CD4-positive, alpha-beta memory T cell (primary cell): ENCODE measurements at regions not wholly inside any gene's neighbourhood (a gene's known extent, or its start where the extent isn't known, plus 50 kb on each side); places are given as distances from the start of the nearest gene placed in this dataset.

Source experiments
- CTCF ChIA-PET: fragments of 350-600 bp; sonication (Branson Sonifier 250); formaldehyde crosslinking; loops from one replicate; lab custom pipeline; 2021; ENCODE audit warnings: inconsistent platforms; ENCODE audit not compliant: partially characterized antibody; lab: Charles Lee
- POLR2A ChIA-PET: fragments of 350-600 bp; sonication (Branson Sonifier 250); formaldehyde crosslinking; loops from one replicate; lab custom pipeline; 2021; ENCODE audit not compliant: partially characterized antibody; lab: Charles Lee
- DNase-seq, 5 donors: peaks; one replicate each; pipeline versions ENCODE4 v3.0.0 to v3.0.0-alpha.2; 2020 to 2022; ENCODE audit warnings: mixed read lengths in 1 of 5
- H3K27ac ChIP-seq: one replicate; pipeline ENCODE4 v1.7.0; 2013; ENCODE audit warnings: low read depth, low read length
- H3K27me3 ChIP-seq: 2 replicates; pipeline ENCODE4 v1.7.0; 2013; ENCODE audit warnings: mild to moderate bottlenecking, low read length, moderate library complexity; ENCODE audit not compliant: insufficient read depth
- H3K36me3 ChIP-seq: 2 replicates; pipeline ENCODE4 v1.7.0; 2013; ENCODE audit warnings: mild to moderate bottlenecking, low read length, moderate library complexity; ENCODE audit not compliant: insufficient read depth
- H3K4me1 ChIP-seq: 2 replicates; pipeline ENCODE4 v1.7.0; 2013; ENCODE audit warnings: mild to moderate bottlenecking, low read length, moderate library complexity; ENCODE audit not compliant: insufficient read depth
- H3K4me3 ChIP-seq, 2 donors: one replicate each; pipeline ENCODE4 v1.7.0; 2013; ENCODE audit warnings: low read length in 2 of 2, mild to moderate bottlenecking in 1 of 2
- H3K9me3 ChIP-seq, 2 donors: one replicate each; pipeline ENCODE4 v1.7.0; 2013; ENCODE audit warnings: low read length in 2 of 2, control low read depth in 1 of 2; ENCODE audit not compliant: control insufficient read depth in 1 of 2
- H3K27ac Mint-ChIP-seq, 7 donors: one replicate each; pipeline ENCODE4 v1.8.0; 2020 to 2021; ENCODE audit warnings: mixed read lengths in 7 of 7, mild to moderate bottlenecking in 6 of 7, inconsistent platforms in 3 of 7, moderate library complexity in 3 of 7
- H3K27me3 Mint-ChIP-seq, 2 donors: one replicate each; pipeline ENCODE4 v1.8.0; 2020 to 2021; ENCODE audit warnings: mixed read lengths in 2 of 2
- H3K36me3 Mint-ChIP-seq, 2 donors: one replicate each; pipeline ENCODE4 v1.8.0; 2020 to 2021; ENCODE audit warnings: mixed read lengths in 2 of 2, inconsistent platforms in 1 of 2, mild to moderate bottlenecking in 1 of 2
- H3K4me1 Mint-ChIP-seq, 4 donors: one replicate each; pipeline ENCODE4 v1.8.0; 2020 to 2021; ENCODE audit warnings: mixed read lengths in 4 of 4, mild to moderate bottlenecking in 1 of 4
- H3K4me3 Mint-ChIP-seq, 8 donors: one replicate each; pipeline ENCODE4 v1.8.0; 2020 to 2021; ENCODE audit warnings: mixed read lengths in 8 of 8, mild to moderate bottlenecking in 7 of 8, moderate library complexity in 6 of 8, inconsistent platforms in 3 of 8
- H3K9me3 Mint-ChIP-seq, 8 donors: one replicate each; pipeline ENCODE4 v1.8.0; 2020 to 2021; ENCODE audit warnings: mixed read lengths in 8 of 8, mild to moderate bottlenecking in 5 of 8, inconsistent platforms in 3 of 8, moderate library complexity in 1 of 8
- intact Hi-C: fragments of 100-400 bp; cut with micrococcal nuclease; formaldehyde crosslinking; loops from one replicate; pipeline ENCODE4 v1.15.1; 2023

GRCh38 chr1:30273021-30273325 is 450.4 kb downstream of the MATN1 start:
- H3K36me3 ChIP-seq, result no peaks in the 10 kb centered on the region
- H3K9me3 ChIP-seq, result no peaks in the 10 kb centered on the region
- no peak overlapping the region for H3K27ac ChIP-seq
- intact Hi-C loops, result no loop called here
- no peaks in the 10 kb centered on the region for H3K27me3 ChIP-seq
- ChIA-PET CTCF (no interaction called here), POLR2A (no interaction called here)
- H3K4me3 Mint-ChIP-seq, result no peak overlapping the region
- DNase-seq, result no peak
- no peaks in the 10 kb centered on the region for H3K9me3 Mint-ChIP-seq
- H3K27me3 Mint-ChIP-seq, result peaks cover 9 to 17% of the 10 kb centered on the region in 2 donors
- H3K4me3 ChIP-seq, result no peak overlapping the region
- H3K4me1 ChIP-seq, result no peaks in the 10 kb centered on the region
- no peaks in the 10 kb centered on the region for H3K4me1 Mint-ChIP-seq
- no peaks in the 10 kb centered on the region for H3K36me3 Mint-ChIP-seq
- H3K27ac Mint-ChIP-seq, result no peak overlapping the region

DNA sequence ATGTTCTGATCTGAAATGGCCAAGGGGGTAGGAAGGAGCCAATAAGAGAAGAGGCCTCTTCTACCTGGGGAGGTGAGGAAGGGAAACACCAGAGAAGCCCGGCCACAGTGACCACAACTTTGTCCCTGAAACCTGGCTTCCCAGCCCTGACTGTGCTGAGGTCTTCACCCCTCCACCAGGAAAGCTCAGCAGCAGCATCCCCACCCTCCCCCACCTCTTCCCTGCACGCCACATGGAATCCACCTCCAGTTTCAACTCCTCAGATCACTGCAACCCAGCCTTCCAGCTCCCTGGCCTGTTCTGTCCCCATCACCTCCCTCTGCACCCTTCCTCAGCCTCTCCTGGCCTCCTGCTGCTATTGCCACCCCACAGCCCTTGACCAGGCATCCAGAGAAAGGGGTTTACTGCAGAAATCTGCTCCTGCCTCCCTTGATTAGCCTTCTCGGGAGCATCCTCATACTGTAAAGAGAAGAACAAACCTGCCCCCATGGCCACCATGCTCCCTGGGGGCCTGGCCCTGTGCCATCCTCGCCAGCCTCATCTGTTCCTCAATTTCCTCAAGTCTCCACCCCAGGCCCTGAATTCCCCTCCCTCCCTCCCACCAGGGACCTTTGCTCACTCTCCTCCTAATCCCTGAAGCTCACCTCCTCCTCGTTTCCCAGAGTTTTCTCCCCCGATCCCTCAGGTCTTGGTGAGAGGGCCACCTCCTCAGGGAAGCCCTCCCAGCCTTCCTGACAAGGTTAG is 450.9 kb downstream of the MATN1 start:
- H3K27me3 ChIP-seq, result no peaks in the 10 kb centered on the region
- H3K27me3 Mint-ChIP-seq, result peaks cover 7 to 19% of the 10 kb centered on the region in 2 donors
- no peaks in the 10 kb centered on the region for H3K9me3 Mint-ChIP-seq
- no peak overlapping the region for H3K27ac ChIP-seq
- ChIA-PET POLR2A (no interaction called here), CTCF (no interaction called here)
- DNase-seq, result no peak
- no peaks in the 10 kb centered on the region for H3K9me3 ChIP-seq
- H3K36me3 ChIP-seq, result no peaks in the 10 kb centered on the region
- no peaks in the 10 kb centered on the region for H3K36me3 Mint-ChIP-seq
- no peak overlapping the region for H3K4me3 Mint-ChIP-seq
- H3K4me1 ChIP-seq, result no peaks in the 10 kb centered on the region
- H3K4me3 ChIP-seq, result no peak overlapping the region
- intact Hi-C loops, result no loop called here
- no peak overlapping the region for H3K27ac Mint-ChIP-seq
- no peaks in the 10 kb centered on the region for H3K4me1 Mint-ChIP-seq

- CTCF ChIA-PET, result no interaction called here
- no peak overlapping the region for H3K4me3 ChIP-seq
- peaks cover 6 to 19% of the 10 kb centered on the region in 2 donors for H3K27me3 Mint-ChIP-seq
- H3K36me3 ChIP-seq, result no peaks in the 10 kb centered on the region
- H3K4me1 ChIP-seq, result no peaks in the 10 kb centered on the region
- DNase-seq, result no peak
- POLR2A ChIA-PET, result no interaction called here
- intact Hi-C loops, result no loop called here
- H3K27ac ChIP-seq, result no peak overlapping the region
- H3K4me3 Mint-ChIP-seq, result no peak overlapping the region
- H3K4me1 Mint-ChIP-seq, result no peaks in the 10 kb centered on the region
- H3K9me3 Mint-ChIP-seq, result no peaks in the 10 kb centered on the region
- no peaks in the 10 kb centered on the region for H3K36me3 Mint-ChIP-seq
- H3K9me3 ChIP-seq, result no peaks in the 10 kb centered on the region
- H3K27me3 ChIP-seq, result no peaks in the 10 kb centered on the region
- H3K27ac Mint-ChIP-seq, result no peak overlapping the region
These were observed 451.7 kb downstream of the MATN1 start for GRCh38 chr1:30271401-30272276.

DNA sequence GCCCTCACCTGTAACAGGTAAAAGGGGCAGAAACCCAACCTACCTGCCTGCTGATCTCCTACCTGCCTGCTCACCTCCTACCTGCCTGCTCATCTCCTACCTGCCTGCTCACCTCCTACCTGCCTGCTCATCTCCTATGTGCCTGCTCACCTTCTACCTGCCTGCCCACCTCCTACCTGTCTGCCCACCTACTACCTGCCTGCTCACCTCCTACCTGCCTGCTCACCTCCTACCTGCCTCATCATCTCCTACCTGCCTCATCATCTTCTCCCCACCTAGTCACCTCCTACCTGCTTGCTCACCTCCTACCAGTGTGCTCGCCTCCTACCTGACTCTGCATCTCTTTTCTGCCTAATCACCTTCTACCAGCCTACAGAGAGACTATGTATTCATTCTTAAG is 452.9 kb downstream of the MATN1 start:
- Mint-ChIP-seq H3K27me3 (peaks cover 4 to 19% of the 10 kb centered on the region in 2 donors), H3K4me1 (no peaks in the 10 kb centered on the region), H3K36me3 (no peaks in the 10 kb centered on the region), H3K27ac (peak overlapping the region in 1 of 7 donors; percentile 53), H3K4me3 (no peak overlapping the region), H3K9me3 (no peaks in the 10 kb centered on the region)
- DNase-seq, result no peak
- Histone ChIP-seq H3K27ac (no peak overlapping the region), H3K9me3 (no peaks in the 10 kb centered on the region), H3K4me1 (no peaks in the 10 kb centered on the region), H3K4me3 (no peak overlapping the region), H3K27me3 (no peaks in the 10 kb centered on the region), H3K36me3 (no peaks in the 10 kb centered on the region)
- ChIA-PET CTCF (no interaction called here), POLR2A (no interaction called here)
- intact Hi-C loops, result no loop called here

GRCh38 chr1:30268923-30269666 is 454.3 kb downstream of the MATN1 start:
- no peak overlapping the region for H3K27ac Mint-ChIP-seq
- no peak for DNase-seq
- no peaks in the 10 kb centered on the region for H3K9me3 ChIP-seq
- H3K4me3 ChIP-seq, result no peak overlapping the region
- H3K4me1 Mint-ChIP-seq, result no peaks in the 10 kb centered on the region
- no peaks in the 10 kb centered on the region for H3K4me1 ChIP-seq
- no peak overlapping the region for H3K27ac ChIP-seq
- no peaks in the 10 kb centered on the region for H3K36me3 Mint-ChIP-seq
- CTCF ChIA-PET, result no interaction called here
- H3K27me3 ChIP-seq, result no peaks in the 10 kb centered on the region
- POLR2A ChIA-PET, result no interaction called here
- intact Hi-C loops, result no loop called here
- H3K27me3 Mint-ChIP-seq, result peaks cover 3 to 17% of the 10 kb centered on the region in 2 donors
- H3K36me3 ChIP-seq, result no peaks in the 10 kb centered on the region
- H3K4me3 Mint-ChIP-seq, result no peak overlapping the region
- H3K9me3 Mint-ChIP-seq, result no peaks in the 10 kb centered on the region

DNA sequence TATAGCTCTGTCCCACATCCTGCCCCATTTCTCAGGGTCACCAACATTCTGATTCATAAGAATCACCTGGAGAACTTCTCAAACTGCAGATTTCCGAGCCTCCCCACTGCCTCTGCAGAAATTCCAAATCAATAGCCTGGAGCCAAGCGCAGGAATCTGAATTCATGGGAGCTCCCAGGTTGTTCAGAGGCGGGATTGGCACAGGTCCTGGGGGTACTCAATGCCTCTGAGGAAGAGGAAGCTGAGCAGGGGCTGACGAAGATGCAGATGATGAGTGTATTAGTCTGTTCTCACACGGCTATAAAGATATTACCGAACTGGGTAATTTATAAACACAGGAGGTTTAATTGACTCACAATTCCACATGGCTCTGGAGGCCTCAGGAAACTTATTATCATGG is 455.5 kb downstream of the MATN1 start:
- ChIA-PET POLR2A (no interaction called here), CTCF (no interaction called here)
- Histone ChIP-seq H3K27ac (no peak overlapping the region), H3K27me3 (no peaks in the 10 kb centered on the region), H3K4me1 (no peaks in the 10 kb centered on the region), H3K4me3 (no peak overlapping the region), H3K9me3 (no peaks in the 10 kb centered on the region), H3K36me3 (no peaks in the 10 kb centered on the region)
- Mint-ChIP-seq H3K36me3 (no peaks in the 10 kb centered on the region), H3K9me3 (no peaks in the 10 kb centered on the region), H3K27ac (peak overlapping the region in 1 of 7 donors; percentile 55), H3K27me3 (peaks cover 3 to 17% of the 10 kb centered on the region in 2 donors), H3K4me1 (no peaks in the 10 kb centered on the region), H3K4me3 (no peak overlapping the region)
- intact Hi-C loops, result no loop called here
- DNase-seq, result no peak

DNA sequence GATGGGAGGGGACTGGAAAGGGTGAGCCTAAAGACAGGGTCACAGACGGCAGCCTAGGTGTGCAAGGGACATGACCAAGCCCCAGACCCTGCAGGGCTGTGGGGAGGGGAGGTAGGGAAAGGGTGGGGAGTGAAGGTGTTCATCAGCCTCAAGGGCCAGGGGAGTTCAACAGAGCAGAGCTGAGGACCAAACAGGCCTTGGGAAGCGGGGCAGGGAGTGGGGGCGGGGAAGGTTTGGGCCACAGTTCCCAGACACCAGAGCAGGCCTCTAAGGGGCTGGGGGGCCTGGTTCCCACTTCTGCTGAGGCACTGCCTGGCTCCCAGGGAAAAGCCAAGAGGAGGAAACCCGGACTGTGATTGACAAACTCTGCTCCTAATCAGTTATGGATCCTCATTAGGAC is 456.3 kb downstream of the MATN1 start:
- no peaks in the 10 kb centered on the region for H3K27me3 ChIP-seq
- H3K4me3 ChIP-seq, result no peak overlapping the region
- H3K4me1 Mint-ChIP-seq, result no peaks in the 10 kb centered on the region
- H3K27me3 Mint-ChIP-seq, result peaks cover 2 to 17% of the 10 kb centered on the region in 2 donors
- POLR2A ChIA-PET, result no interaction called here
- no peak overlapping the region for H3K27ac ChIP-seq
- H3K9me3 Mint-ChIP-seq, result peaks cover 0 to 4% (median 0%) of the 10 kb centered on the region in 8 donors
- no peaks in the 10 kb centered on the region for H3K9me3 ChIP-seq
- H3K4me3 Mint-ChIP-seq, result no peak overlapping the region
- no peaks in the 10 kb centered on the region for H3K36me3 ChIP-seq
- no peaks in the 10 kb centered on the region for H3K4me1 ChIP-seq
- CTCF ChIA-PET, result no interaction called here
- DNase-seq, result no peak
- intact Hi-C loops, result no loop called here
- no peak overlapping the region for H3K27ac Mint-ChIP-seq
- no peaks in the 10 kb centered on the region for H3K36me3 Mint-ChIP-seq
